Breast epithelium (tissue), 3 donors: ENCODE measurements at regions not wholly inside any gene's neighbourhood (a gene's known extent, or its start where the extent isn't known, plus 50 kb on each side); places are given as distances from the start of the nearest gene placed in this dataset.
"Not testable (repeated sequence)": the region's sequence is repeated elsewhere in the genome, so short reads cannot be mapped to it uniquely, and the experiment has no call there.

Source experiments
- POLR2AphosphoS5 ChIP-seq, 3 donors: sonication (generic); formaldehyde crosslinking; IDR thresholded peaks; one replicate each; pipeline ENCODE4 v1.6.1; 2017; ENCODE audit warnings: antibody characterized with exemption in 3 of 3
- TF ChIP-seq, protein P1 (sequence below), 3 donors: fragments of 450-650 bp; IDR thresholded peaks; one replicate each; pipeline ENCODE4 v1.5.1; 2016 to 2017; ENCODE audit warnings: antibody characterized with exemption in 3 of 3, mild to moderate bottlenecking in 3 of 3, moderate library complexity in 3 of 3

GRCh38 chr18:34955494-34955893, 85.7 kb upstream of the MAPRE2 start:
- TF ChIP-seq POLR2AphosphoS5 (IDR thresholded peaks at IDR 0.05) = not testable (repeated sequence)
- TF ChIP-seq, protein P1, sequence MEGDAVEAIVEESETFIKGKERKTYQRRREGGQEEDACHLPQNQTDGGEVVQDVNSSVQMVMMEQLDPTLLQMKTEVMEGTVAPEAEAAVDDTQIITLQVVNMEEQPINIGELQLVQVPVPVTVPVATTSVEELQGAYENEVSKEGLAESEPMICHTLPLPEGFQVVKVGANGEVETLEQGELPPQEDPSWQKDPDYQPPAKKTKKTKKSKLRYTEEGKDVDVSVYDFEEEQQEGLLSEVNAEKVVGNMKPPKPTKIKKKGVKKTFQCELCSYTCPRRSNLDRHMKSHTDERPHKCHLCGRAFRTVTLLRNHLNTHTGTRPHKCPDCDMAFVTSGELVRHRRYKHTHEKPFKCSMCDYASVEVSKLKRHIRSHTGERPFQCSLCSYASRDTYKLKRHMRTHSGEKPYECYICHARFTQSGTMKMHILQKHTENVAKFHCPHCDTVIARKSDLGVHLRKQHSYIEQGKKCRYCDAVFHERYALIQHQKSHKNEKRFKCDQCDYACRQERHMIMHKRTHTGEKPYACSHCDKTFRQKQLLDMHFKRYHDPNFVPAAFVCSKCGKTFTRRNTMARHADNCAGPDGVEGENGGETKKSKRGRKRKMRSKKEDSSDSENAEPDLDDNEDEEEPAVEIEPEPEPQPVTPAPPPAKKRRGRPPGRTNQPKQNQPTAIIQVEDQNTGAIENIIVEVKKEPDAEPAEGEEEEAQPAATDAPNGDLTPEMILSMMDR (IDR thresholded peaks at IDR 0.05) = not testable (repeated sequence)
